ENCODE measurements at regions not wholly inside any gene's neighbourhood (a gene's known extent, or its start where the extent isn't known, plus 50 kb on each side); places are given as distances from the start of the nearest gene placed in this dataset.

- Histone ChIP-seq H4K5ac (ENCODE audit: insufficient read length, low read depth, low read length) (no peak overlapping the region), H4K8ac (ENCODE audit: extremely low read depth, insufficient read depth, low read length) (no peak overlapping the region), H4K20me1 (replicated peaks in 1 of 2; ENCODE audit: control insufficient read depth in 1 of 2, insufficient read depth in 2 of 2, low read length in 2 of 2) (no peaks in the 10 kb centered on the region), H3K27me3 (replicated peaks in 1 of 4; ENCODE audit: control insufficient read depth in 3 of 4, extremely low read depth in 1 of 4, insufficient read depth in 3 of 4, low read length in 3 of 4) (no peaks in the 10 kb centered on the region), H2BK5ac (ENCODE audit: low read depth, low read length) (no peak overlapping the region), H3K4me1 (replicated peaks in 1 of 4; ENCODE audit: control insufficient read depth in 3 of 4, insufficient read depth in 4 of 4, low read length in 3 of 4) (no peaks in the 10 kb centered on the region), H3K9me3 (ENCODE audit: insufficient read depth in 2 of 2, low read depth in 1 of 2, low read length in 1 of 2) (peaks cover 10 to 16% of the 10 kb centered on the region in 2 experiments), H3K4me3 (ENCODE audit: extremely low read depth in 1 of 4, insufficient read depth in 2 of 4, low read depth in 3 of 4, low read length in 4 of 4) (no peak overlapping the region), H3K23ac (ENCODE audit: insufficient read length) (no peak overlapping the region), H4K91ac (replicated peaks; ENCODE audit: insufficient read length, low read length) (no peak overlapping the region), H3K27ac (ENCODE audit: low read depth, low read length) (no peak overlapping the region), H2AK5ac (ENCODE audit: low read depth, low read length) (no peak overlapping the region), H3K23me2 (ENCODE audit: low read depth, low read length) (no peaks in the 10 kb centered on the region), H3K56ac (replicated peaks; ENCODE audit: insufficient read length, low read depth, low read length) (no peak overlapping the region), H3K18ac (ENCODE audit: extremely low read depth, low read length) (no peak overlapping the region), H2BK12ac (ENCODE audit: low read depth, low read length) (no peak overlapping the region), H3K14ac (ENCODE audit: insufficient read length) (no peak overlapping the region), H3K36me3 (ENCODE audit: control insufficient read depth in 2 of 4, insufficient read depth in 4 of 4, low read length in 3 of 4) (no peaks in the 10 kb centered on the region; a peak in 1 of 8 replicates), H3K4me2 (ENCODE audit: insufficient read depth in 1 of 2, low read depth in 2 of 2, low read length in 2 of 2) (no peak overlapping the region), H3K4ac (replicated peaks; ENCODE audit: insufficient read length, low read depth, low read length) (no peak overlapping the region), H2AFZ (ENCODE audit: low read length) (no peak overlapping the region), H3K9ac (replicated peaks in 1 of 4; ENCODE audit: extremely low read depth in 1 of 4, low read depth in 3 of 4, low read length in 3 of 4) (no peak overlapping the region), H3K79me1 (ENCODE audit: low read depth, low read length) (no peaks in the 10 kb centered on the region), H2BK20ac (ENCODE audit: low read length) (no peak overlapping the region), H2BK15ac (ENCODE audit: low read length) (no peak overlapping the region), H3K79me2 (ENCODE audit: control insufficient read depth in 1 of 2, insufficient read depth in 2 of 2, low read length in 2 of 2) (no peaks in the 10 kb centered on the region), H2BK120ac (replicated peaks; ENCODE audit: low read depth, low read length) (no peak overlapping the region)
- ChIA-PET POLR2A (ENCODE audit: partially characterized antibody) (no interaction called here), CTCF (ENCODE audit: partially characterized antibody) (interaction anchor here (2.2 kb wide), 1 partner anchor 15 kb away, joined by 5 read pairs; no protein-coding TSS in a partner anchor)
- no peak for FAIRE-seq
- 91% methylated on average over 3 of the region's 3 CpGs; no CpG with 5 or more reads in 1 of the 2 experiments for WGBS, 2 experiments (ENCODE audit: extremely low coverage in 1 of 2, insufficient coverage in 1 of 2, insufficient read length in 1 of 2, insufficient replicate concordance in 2 of 2, low coverage in 1 of 2, low lambda C conversion rate in 2 of 2, missing lambda C conversion rate in 1 of 2)
- DNase-seq (ENCODE audit: low read depth in 1 of 2, low spot score in 2 of 2): no peak
- TF ChIP-seq HDAC2 (IDR thresholded peaks at IDR 0.05; ENCODE audit: borderline replicate concordance in 1 of 2, low read depth in 2 of 2, low read length in 2 of 2) (no peak), GABPA (IDR thresholded peaks at IDR 0.05; ENCODE audit: borderline replicate concordance, insufficient read depth, low read length) (no peak), ZNF274 (IDR thresholded peaks at IDR 0.05; ENCODE audit: borderline replicate concordance, extremely low read depth, low read length) (no peak), TEAD4 (IDR thresholded peaks at IDR 0.05; ENCODE audit: low read depth, low read length) (no peak), BACH1 (IDR thresholded peaks at IDR 0.05; ENCODE audit: low read length) (no peak), RNF2 (IDR thresholded peaks at IDR 0.05; ENCODE audit: borderline replicate concordance, low read depth, low read length, missing control alignments, poor library complexity, severe bottlenecking) (no peak), SIX5 (IDR thresholded peaks at IDR 0.05; ENCODE audit: low read depth, low read length) (no peak), RXRA (IDR thresholded peaks at IDR 0.05; ENCODE audit: insufficient read depth, low read depth, low read length) (no peak), KDM4A (IDR thresholded peaks at IDR 0.05; ENCODE audit: low read depth, low read length, severe bottlenecking) (no peak), SAP30 (IDR thresholded peaks at IDR 0.05; ENCODE audit: insufficient read depth, insufficient replicate concordance, low read length) (no peak), POU5F1 (IDR thresholded peaks at IDR 0.05; ENCODE audit: low read depth, low read length) (no peak), CBX8 (IDR thresholded peaks at IDR 0.05; ENCODE audit: borderline replicate concordance, low read depth, low read length) (no peak)
Observed at GRCh38 chr14:45867046-45867894, 614.3 kb upstream of the MIS18BP1 start.

All from H1 (cell line).